ENCODE measurements at regions not wholly inside any gene's neighbourhood (a gene's known extent, or its start where the extent isn't known, plus 50 kb on each side); places are given as distances from the start of the nearest gene placed in this dataset.
"Not testable (repeated sequence)": the region's sequence is repeated elsewhere in the genome, so short reads cannot be mapped to it uniquely, and the experiment has no call there.

DNA sequence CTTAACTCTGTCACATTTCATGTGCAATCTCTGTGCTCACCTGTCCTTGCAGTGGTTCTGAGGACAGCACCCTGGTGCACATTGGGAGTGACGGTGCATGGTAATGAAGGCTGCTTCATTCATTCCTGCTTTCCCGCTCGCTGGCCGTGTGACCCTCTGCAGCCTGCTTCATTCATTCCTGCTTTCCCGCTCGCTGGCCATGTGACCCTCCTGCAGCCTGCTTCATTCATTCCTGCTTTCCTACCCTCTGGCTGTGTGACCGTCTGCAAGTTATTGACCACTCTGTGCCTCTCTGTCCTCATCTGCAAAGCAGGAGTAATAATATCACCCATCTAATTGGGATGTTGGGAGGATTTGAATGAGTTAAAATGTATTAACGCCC is 189.1 kb upstream of the TMEM132C start:
- DNase-seq (ENCODE audit: low spot score) = no peak

DNA sequence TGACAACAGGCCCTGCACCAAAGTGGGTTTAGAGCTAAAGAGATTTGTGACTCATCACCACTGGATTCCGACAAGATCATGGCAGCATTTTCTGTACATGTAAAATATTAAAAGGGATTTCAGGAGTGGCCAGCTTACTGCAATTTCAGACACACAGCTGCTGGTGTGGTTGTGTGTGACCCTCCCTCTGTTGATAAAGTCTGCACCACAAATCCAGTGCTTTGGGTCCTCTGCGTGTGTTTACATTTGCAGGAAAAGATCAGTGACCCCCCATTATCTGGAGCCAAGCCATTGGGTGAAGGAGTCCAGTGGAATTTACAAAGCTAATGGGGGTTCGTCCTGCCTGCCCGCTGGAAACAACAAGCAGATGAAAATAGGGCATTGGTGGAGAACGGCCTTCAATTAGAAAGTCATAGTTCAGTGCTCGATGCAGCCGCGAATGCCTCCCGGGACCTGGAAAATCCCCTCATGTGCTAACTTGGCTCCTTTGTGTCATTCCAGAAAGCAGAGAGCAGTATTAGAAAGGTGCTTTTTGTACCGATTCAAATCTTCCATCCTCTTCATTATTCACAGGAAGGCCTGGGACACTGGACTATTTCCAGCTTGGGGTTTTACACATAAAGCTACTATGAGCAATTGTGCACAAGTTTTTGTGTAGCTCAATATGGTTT is 188.5 kb upstream of the TMEM132C start:
- DNase-seq (ENCODE audit: low spot score) = no peak

DNA sequence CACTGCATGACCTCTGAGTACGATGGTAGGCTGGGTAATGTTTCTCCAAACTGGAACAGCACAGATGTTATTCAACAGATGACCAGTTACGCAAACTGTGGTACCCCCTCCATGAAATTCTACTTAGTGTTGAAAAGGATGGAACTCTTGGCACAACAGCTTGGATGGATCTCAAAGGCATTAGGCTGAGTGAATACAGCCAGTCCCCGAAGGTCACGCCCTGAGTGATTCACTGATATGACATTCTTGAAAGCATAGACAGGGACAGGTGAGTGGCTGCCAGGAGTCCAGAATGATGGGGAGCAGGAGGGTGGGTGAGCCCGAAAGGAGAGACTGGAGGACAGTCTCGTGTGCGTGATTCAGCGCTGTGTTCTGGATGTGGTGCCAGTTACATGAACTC is 187.5 kb upstream of the TMEM132C start:
- no peak for DNase-seq (ENCODE audit: low spot score)

DNA sequence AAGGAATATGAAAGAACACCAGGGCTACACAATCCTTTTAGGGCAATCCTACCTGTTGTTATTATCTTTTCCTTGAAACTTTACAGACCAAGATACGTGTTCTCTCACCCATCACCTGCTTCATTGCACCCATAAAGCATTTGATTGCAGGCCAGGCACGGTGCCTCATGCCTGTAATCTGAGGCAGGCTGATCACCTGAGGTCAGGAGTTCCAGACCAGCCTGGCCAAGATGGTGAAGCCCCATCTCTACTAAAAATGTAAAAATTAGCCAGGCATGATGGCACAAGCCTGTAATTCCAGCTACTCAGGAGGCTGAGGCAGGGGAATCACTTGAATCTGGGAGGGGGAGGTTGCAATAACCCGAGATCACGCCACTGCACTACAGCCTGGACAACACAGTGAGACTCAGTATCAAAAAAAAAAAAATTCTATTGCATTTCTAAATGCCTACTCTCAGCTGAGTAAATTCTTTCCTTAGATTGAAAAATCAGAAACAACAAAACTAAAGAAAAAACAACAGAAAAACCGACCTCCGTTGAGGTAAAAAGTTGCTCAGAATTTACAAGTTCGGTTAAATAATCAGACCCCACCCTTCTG is 183.7 kb upstream of the TMEM132C start:
- no peak for DNase-seq (ENCODE audit: low spot score)

DNA sequence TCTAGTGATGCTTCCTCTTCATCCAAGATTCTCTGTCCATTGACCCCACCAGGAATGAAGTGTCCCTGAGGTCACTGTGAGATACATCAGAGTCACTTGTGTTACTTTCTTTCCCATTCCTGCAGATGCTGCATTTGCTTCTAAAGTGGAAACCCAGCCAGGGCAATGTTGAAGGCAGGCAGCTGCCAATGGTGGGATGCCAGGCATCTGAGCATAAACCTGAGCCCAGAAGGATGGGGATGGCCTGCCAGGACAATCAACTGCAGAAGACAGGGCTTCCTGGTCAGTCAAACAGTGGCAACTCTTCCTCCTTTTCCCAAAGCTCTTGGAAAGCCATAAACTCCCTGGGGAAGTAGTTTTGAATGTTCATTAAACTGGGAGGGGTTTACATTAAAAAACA is 178.0 kb upstream of the TMEM132C start:
- no peak for DNase-seq (ENCODE audit: low spot score)

DNA sequence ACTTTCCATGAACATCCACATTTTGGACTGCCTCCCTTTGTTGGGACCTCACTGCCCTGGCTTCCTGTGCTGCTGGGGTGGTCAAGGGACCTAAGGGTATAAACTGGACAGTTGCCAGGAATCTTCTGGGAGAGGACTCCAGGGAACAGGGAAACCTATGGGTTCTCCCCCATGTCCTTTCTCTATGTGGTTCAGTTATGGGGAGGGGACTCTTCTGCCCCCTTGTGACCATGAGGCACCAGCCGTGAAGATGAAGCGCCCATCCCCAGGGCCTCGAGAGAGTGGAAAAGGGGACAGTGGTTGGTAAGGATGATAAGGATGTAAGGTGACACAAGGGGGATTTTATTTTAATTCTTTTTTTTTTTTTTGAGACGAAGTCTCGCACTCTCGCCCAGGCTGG is 177.0 kb upstream of the TMEM132C start:
- no peak for DNase-seq (ENCODE audit: low spot score)

DNA sequence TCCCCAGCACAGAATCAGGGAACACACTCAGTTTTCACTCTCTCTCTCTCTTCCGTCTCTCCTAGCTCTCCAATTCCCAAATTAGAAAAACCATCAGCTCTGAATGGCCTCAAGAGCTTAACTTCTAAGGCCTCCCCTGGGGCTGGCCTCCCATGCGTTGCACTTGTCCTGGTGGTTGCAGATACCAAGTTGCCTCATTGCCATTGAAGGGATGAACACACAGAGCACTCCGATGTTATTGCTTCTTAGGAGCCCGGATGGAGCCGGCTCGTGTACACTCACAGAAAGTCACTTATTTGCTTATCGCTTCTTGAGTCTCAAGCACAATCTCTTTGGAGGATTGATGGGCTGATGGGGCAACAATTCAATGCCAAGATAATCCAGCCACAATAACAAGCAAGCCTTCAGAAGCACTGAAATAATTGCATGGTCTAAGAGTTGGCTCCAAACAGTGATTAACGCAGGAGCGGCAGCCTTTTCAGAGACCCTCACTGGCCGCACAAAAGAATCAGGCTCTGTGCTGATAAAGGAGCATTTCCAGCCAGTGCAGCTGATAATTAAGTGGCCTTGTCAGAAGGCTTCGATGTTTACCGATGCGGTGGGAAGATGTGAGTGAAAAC is 175.8 kb upstream of the TMEM132C start:
- no peak for DNase-seq (ENCODE audit: low spot score)

DNA sequence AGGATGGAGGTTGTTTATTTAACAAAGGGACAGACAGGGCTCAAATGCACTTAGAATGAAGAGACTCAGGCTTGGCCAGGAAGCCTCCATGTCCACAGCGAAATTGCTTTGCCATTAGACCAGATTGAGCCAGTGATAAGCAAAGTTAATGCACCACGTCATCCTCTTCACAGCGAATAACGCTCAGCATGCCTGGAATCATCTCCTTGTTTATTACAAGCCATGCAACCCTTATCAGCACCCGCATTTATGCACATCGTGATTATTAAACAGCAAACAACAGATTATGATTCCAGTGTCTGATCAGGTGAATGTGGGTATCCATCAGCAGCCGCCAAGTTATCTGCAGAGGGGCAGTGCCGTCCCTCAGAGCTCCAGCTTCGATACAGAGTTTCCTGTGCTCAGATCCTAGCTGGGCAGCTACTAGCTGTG is 175.0 kb upstream of the TMEM132C start:
- DNase-seq (ENCODE audit: low spot score) = no peak

DNA sequence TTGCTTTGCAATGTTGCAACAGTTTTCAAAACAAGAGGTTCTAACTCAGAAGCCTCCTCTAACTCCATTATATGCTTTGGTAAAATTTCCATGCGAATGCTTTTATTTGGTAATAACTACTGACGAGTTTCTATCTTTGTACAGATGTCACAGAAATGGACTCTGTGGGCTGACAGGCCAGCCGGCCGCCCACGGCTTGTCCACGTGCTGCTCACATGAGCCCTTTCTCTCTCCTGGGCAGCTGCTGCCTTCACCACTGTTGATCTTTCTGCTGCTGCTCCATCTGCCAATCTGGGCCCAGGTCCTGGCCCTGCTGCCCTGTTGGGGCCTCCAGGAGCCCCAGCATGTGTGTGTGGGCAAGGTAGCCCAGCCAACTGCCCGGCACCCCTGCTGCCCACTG is 168.2 kb upstream of the TMEM132C start:
- DNase-seq (ENCODE audit: low spot score) = no peak

DNA sequence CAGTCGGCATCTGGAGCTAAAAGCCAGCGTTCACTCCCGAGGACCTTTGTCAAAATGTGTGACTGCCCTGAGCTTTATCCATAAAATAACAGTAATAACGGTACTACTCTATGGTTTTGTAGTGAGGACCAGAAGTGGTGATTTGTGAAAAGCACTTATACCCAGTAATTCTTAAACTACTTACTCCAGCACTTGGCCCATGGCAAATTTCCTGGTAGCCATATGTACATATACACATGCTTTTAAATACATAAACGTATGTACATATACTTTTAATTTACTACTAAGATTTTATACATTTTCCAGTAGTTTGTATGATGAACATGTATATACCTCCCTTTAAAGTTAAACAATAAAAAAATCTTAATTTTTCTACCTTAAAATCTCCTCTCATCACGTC is 163.8 kb upstream of the TMEM132C start:
- DNase-seq (ENCODE audit: low spot score) = no peak

DNA sequence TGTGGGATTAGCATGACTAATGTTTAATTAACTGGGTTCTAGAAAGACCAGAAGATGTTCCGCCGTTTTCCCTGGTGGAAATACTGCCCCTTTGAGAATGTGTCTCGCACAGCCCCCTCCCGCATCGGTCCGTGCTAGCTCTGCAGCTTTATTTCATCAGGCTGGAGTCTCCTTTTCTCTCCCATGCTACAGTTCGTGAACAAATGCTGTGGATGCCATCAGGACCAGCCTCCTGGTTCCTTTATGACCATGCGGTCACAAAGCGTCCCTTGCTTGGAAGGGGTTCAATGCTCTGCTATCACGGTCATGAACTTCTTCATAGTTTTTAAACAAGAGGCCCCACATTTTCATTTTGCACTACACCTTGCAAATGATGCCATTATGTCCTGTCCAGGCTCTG is 157.7 kb upstream of the TMEM132C start:
- no peak for DNase-seq (ENCODE audit: low spot score)

DNA sequence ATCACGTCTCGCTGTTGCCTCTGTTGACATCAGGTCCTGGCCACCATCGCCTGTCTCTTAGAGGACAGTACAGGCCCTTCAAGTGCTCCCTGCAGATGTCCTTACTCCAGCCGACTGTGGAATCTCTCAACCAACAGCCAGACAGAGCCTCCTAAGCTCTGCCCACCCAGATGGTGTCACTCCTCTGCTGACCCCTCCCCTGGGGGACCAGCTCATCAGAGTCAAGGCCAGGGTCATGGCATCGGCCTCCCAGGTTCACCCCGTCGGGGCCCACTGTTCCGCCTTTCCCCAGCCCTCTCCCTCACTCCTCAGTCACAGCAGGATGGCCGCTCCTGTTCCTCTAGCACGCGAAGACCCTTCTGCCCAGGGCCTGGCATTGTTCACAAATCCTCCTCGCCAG is 157.3 kb upstream of the TMEM132C start:
- DNase-seq (ENCODE audit: low spot score) = no peak

DNA sequence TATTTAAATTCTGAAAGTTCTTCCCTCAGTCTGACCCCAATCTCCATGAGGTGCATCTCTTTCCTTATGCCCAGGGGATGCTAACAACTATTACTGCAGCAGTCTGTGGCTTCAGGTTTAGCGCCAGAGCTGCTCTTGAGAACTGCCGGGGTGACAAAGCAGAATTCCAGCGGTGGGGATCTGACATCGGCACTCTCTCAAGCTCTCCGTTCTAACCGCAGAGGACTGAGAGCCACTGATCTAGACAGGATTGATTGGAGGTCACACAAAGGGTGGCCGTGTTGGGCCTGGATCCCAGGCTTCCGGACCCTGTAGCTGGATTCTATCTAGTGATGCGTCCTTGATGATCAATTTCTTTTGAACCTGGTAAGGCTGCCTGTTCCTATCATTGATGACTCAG is 155.6 kb upstream of the TMEM132C start:
- DNase-seq (ENCODE audit: low spot score) = no peak

DNA sequence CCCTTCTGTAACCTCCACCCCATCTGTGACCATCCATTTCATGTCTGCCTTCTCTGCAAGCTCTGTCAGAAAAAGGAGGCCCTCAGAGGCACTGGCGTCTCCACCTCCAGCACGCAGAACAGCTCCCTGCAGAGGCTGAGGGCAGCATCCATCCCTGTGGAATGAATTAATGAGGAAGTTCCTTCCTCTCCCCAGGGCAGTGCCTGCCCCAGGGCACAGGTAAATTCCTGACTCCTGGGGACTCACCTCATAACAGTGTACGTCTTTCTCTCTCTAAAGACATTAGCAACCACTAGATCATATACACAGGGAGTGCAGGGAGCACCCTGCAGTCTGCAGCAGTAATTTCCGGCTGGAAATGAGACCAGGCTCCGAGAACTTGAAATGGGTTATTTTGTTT is 155.0 kb upstream of the TMEM132C start:
- no peak for DNase-seq (ENCODE audit: low spot score)

DNA sequence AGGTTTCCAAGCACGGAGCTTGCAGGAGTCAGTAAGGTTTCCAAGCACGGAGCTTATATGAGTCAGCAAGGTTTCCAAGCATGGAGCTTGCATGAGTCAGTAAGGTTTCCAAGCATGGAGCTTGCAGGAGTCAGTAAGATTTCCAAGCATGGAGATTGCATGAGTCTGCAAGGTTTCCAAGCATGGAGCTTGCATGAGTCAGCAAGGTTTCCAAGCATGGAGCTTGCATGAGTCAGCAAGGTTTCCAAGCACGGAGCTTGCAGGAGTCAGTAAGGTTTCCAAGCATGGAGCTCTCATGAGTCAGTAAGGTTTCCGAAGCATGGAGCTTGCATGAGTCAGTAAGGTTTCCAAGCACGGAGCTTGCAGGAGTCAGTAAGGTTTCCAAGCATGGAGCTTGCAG is 153.7 kb upstream of the TMEM132C start:
- DNase-seq (ENCODE audit: low spot score) = not testable (repeated sequence)

DNA sequence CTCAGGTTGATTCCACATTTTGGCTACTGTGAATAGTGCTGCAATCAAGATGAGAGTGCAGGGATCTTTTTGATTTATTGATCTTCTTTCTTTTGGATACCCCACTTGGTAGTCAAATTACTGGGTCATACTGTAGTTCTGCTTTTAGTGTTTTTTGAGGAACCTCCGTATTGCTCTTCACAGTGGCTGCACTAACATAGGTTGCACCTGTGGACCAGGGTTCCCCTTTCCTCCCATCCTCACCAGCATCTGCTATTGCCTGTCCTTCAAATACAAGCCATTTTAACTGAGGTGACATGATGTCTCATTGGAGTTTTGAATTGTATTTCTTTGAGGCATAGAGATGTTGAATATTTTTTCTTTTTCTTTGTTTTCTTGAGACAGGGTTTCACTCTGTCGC is 152.5 kb upstream of the TMEM132C start:
- no peak for DNase-seq (ENCODE audit: low spot score)

DNA sequence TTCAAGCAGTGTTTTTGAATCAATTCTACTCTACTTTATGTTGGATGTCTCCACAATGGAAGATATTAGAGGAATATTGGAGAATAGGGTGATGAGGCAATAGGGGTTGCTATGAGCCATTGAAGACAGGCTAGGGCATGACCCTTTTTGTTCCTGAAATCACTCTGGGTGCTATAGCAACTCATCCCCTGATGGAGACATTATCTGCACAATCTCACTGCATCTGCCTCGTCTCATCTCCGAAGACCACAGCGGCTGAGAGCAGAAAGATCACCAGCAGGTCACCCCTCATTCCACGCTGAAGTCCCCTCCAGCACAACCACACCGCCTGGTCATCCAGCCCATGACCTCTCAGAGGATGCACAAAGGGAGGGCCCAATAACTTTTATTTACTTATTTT is 150.4 kb upstream of the TMEM132C start:
- DNase-seq (ENCODE audit: low spot score) = no peak

DNA sequence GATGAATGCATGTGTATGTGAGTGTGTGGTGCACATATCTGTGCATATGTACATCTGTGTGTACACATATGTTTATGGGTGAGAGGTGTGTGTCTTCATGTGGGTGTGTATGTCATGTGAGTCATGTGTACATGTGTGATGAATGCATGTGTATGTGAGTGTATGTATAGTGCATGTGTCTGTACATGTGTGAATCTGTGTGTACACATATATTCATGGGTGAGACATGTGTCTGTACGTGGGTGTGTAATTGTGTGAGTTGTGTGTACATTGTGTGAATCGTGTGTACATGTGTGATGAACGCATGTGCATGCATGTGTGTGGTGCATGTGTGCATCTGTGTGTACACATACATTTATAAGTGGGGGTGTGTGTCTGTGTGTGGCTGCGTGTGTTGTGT is 146.9 kb upstream of the TMEM132C start:
- DNase-seq (ENCODE audit: low spot score) = no peak

DNA sequence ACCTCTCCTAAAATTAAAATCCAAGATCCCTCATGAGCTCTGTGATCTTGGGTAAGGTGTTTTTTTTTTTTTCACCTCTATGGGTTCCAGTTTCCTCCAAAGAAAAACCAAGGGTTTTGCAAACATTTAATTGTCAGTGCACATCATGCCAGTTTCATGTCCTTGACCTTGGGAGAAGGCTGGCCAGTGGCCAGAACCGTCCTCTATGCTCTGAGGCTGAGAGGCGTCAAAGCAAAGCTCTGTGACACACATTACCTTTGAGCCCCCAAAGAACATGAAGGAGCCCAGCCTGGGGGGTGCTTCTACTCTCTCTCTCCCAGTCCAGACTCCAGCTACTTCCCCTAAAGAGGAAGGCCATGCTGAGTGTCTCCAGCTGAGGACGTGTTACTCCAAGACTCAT is 145.5 kb upstream of the TMEM132C start:
- DNase-seq (ENCODE audit: low spot score) = no peak

DNA sequence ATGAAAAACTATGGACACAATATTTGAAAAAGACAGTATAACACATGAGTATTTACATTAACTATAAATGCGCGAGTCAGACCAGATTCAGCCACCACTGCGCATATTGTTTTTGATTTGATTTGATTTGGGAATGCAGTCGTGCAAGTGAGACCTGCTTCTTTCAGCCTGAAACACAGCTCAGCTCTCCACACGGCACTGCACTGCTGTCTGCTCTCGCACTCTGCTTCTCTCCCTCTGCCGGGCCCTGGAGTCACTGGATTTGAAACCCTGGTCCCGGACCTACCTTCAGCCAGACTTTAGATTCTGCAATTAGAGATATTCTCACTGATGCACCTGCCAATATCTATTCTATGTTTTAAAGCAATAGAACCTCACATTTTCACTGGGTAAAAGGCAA is 143.9 kb upstream of the TMEM132C start:
- DNase-seq (ENCODE audit: low spot score) = no peak

DNA sequence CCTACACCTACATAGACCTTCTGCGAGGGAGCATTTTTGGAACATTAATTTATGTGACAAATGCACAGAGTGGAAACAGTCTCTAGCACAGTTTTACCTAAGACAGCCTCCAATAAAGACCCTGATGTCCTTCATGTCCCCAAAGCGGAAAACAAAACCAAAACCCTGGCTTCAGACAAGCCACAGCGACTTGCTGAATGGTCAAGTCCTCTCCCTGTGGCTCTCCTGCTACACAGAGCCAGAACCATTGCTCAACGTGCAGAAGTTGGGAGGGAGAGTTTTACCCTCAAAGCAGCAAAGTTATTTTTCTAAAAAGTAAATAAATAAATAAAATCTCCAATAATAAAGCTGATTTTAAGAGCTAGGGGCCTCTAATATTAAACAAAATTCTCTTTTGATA is 135.0 kb upstream of the TMEM132C start:
- DNase-seq (ENCODE audit: low spot score) = no peak

DNA sequence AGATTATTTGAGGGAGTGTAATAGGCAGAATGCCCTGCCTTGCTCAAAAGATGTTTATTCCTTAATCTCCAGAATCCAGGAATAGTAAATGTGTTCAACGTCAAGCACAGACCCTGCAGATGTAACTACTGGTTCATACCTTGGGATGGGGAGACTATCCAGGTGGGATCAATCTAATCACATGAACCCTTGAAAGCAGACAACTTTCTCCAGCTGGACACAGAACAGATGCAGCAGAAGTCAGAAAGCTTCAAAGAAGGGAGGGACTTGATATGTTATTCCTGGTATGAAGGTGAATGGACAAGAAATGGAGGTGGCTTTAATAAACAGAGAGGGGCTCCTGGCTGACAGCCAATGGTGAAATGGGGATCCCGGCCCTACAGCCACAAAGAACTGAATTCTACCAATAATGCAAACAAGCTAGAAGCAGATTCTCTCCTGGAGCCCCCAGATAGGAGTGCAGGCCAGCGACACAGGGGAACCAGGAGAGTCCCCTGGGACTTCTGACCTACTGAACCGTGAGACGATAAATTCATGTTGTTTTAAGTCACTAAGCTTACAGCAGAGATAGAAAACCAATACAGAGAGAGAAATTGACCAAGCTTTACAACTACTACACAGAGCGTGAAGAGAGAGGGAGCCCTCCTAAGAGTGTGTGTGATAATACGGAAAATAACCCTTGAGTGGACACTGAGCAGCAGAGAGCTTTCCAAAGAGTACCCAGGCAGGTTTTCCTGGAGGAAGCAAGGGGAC is 133.5 kb upstream of the TMEM132C start:
- DNase-seq (ENCODE audit: low spot score) = no peak

DNA sequence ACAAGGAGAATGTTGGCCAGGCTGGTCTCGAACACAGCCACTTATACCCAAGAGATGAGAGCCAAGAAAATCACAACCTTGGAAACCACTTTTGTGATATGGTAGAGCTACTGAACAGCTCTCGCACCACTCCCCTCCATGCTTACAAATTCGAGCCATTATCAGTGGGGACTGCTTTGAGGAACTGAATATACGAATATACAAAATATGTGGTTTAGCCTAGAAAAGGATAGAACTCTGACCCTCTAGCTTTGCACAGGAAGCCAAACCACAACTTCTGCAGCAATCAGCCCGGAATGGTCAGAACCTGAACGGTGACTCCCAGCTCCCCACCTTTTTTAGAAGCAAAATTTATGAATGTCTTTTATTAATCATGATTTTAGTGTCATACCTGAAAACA is 129.8 kb upstream of the TMEM132C start:
- DNase-seq (ENCODE audit: low spot score) = no peak
